ENCODE measurements at regions not wholly inside any gene's neighbourhood (a gene's known extent, or its start where the extent isn't known, plus 50 kb on each side); places are given as distances from the start of the nearest gene placed in this dataset.

- Histone ChIP-seq H3K36me3 (ENCODE audit: control insufficient read depth in 2 of 2, insufficient read depth in 2 of 2, low read length in 1 of 2) (no peaks in the 10 kb centered on the region), H3K79me2 (ENCODE audit: control insufficient read depth, insufficient read depth, low read length) (no peaks in the 10 kb centered on the region), H3K27me3 (replicated peaks in 1 of 2; ENCODE audit: control insufficient read depth in 2 of 2, insufficient read depth in 2 of 2, low read length in 1 of 2) (no peaks in the 10 kb centered on the region), H3K9me3 (replicated peaks; ENCODE audit: control insufficient read depth, insufficient read depth, low read length) (no peaks in the 10 kb centered on the region), H2AFZ (ENCODE audit: control insufficient read depth, low read depth, low read length) (no peak overlapping the region), H3K27ac (ENCODE audit: control insufficient read depth, insufficient read depth) (no peak overlapping the region), H4K20me1 (ENCODE audit: control insufficient read depth, insufficient read depth) (no peaks in the 10 kb centered on the region), H3K9ac (ENCODE audit: control insufficient read depth, insufficient read depth, low read length) (no peak overlapping the region), H3K4me1 (ENCODE audit: control insufficient read depth, insufficient read depth, low read length) (no peaks in the 10 kb centered on the region), H3K4me3 (no peak overlapping the region), H3K4me2 (ENCODE audit: control insufficient read depth, insufficient read depth) (no peak overlapping the region)
- ATAC-seq (no peak), DNase-seq (ENCODE audit: low read depth, low spot score) (no peak), FAIRE-seq (no peak)
- ChIA-PET RAD21 (ENCODE audit: unreplicated experiment) (interaction anchor here (0.6 to 4.4 kb wide), 8 partner anchors 13 to 349 kb away, joined by 3 to 186 read pairs (median 6); no protein-coding TSS in a partner anchor), SMC1A (ENCODE audit: uncharacterized antibody, unreplicated experiment) (interaction anchor here (0.6 to 4.8 kb wide), 15 partner anchors 8 to 1078 kb away, joined by 3 to 165 read pairs (median 8); no protein-coding TSS in a partner anchor), POLR2A (no interaction called here), CTCF (interaction anchor here (1.0 to 8.2 kb wide), 14 partner anchors 9 to 525 kb away, joined by 3 to 251 read pairs (median 7); no protein-coding TSS in a partner anchor)
- WGBS (ENCODE audit: insufficient coverage, insufficient replicate concordance, low lambda C conversion rate, missing lambda C conversion rate) = 0% methylated on average over 1 of the region's 1 CpG
- intact Hi-C loops (cut with micrococcal nuclease; ENCODE audit: unreplicated experiment) = loop anchor here (5.0 to 10.0 kb wide), 3 partner anchors 243 to 525 kb away; partner anchors contain the start of gene ZC3H12C
- BruUV-seq (replicated peaks) = no TSS peak
- in situ Hi-C loops (cut with MboI) = no loop called here
- TF ChIP-seq, protein P1, sequence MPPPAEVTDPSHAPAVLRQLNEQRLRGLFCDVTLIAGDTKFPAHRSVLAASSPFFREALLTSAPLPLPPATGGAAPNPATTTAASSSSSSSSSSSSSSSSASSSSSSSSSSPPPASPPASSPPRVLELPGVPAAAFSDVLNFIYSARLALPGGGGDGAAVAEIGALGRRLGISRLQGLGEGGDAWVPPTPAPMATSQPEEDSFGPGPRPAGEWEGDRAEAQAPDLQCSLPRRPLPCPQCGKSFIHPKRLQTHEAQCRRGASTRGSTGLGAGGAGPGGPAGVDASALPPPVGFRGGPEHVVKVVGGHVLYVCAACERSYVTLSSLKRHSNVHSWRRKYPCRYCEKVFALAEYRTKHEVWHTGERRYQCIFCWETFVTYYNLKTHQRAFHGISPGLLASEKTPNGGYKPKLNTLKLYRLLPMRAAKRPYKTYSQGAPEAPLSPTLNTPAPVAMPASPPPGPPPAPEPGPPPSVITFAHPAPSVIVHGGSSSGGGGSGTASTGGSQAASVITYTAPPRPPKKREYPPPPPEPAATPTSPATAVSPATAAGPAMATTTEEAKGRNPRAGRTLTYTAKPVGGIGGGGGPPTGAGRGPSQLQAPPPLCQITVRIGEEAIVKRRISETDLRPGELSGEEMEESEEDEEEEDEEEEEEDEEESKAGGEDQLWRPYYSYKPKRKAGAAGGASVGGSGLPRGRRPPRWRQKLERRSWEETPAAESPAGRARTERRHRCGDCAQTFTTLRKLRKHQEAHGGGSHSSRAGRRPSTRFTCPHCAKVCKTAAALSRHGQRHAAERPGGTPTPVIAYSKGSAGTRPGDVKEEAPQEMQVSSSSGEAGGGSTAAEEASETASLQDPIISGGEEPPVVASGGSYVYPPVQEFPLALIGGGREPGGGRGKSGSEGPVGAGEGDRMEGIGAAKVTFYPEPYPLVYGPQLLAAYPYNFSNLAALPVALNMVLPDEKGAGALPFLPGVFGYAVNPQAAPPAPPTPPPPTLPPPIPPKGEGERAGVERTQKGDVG (CRISPR knock-in tag; IDR thresholded peaks at IDR 0.05) = no peak
- TF ChIP-seq, protein P2, sequence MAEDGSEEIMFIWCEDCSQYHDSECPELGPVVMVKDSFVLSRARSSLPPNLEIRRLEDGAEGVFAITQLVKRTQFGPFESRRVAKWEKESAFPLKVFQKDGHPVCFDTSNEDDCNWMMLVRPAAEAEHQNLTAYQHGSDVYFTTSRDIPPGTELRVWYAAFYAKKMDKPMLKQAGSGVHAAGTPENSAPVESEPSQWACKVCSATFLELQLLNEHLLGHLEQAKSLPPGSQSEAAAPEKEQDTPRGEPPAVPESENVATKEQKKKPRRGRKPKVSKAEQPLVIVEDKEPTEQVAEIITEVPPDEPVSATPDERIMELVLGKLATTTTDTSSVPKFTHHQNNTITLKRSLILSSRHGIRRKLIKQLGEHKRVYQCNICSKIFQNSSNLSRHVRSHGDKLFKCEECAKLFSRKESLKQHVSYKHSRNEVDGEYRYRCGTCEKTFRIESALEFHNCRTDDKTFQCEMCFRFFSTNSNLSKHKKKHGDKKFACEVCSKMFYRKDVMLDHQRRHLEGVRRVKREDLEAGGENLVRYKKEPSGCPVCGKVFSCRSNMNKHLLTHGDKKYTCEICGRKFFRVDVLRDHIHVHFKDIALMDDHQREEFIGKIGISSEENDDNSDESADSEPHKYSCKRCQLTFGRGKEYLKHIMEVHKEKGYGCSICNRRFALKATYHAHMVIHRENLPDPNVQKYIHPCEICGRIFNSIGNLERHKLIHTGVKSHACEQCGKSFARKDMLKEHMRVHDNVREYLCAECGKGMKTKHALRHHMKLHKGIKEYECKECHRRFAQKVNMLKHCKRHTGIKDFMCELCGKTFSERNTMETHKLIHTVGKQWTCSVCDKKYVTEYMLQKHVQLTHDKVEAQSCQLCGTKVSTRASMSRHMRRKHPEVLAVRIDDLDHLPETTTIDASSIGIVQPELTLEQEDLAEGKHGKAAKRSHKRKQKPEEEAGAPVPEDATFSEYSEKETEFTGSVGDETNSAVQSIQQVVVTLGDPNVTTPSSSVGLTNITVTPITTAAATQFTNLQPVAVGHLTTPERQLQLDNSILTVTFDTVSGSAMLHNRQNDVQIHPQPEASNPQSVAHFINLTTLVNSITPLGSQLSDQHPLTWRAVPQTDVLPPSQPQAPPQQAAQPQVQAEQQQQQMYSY (CRISPR knock-in tag; IDR thresholded peaks at IDR 0.05) = no peak
- TF ChIP-seq KLF5 (IDR thresholded peaks at IDR 0.05; ENCODE audit: partially characterized antibody) (no peak), ZNF274 (IDR thresholded peaks at IDR 0.05; ENCODE audit: insufficient read depth, insufficient read length) (no peak), MXI1 (IDR thresholded peaks at IDR 0.05; ENCODE audit: low read depth, low read length) (no peak), ZBTB40 (IDR thresholded peaks at IDR 0.05; ENCODE audit: borderline replicate concordance) (no peak)
Measured at GRCh38 chr11:109851780-109852390, 241.3 kb upstream of the ZC3H12C start.
